ENCODE measurements at regions not wholly inside any gene's neighbourhood (a gene's known extent, or its start where the extent isn't known, plus 50 kb on each side); places are given as distances from the start of the nearest gene placed in this dataset.
"Not testable (repeated sequence)": the region's sequence is repeated elsewhere in the genome, so short reads cannot be mapped to it uniquely, and the experiment has no call there.

DNA sequence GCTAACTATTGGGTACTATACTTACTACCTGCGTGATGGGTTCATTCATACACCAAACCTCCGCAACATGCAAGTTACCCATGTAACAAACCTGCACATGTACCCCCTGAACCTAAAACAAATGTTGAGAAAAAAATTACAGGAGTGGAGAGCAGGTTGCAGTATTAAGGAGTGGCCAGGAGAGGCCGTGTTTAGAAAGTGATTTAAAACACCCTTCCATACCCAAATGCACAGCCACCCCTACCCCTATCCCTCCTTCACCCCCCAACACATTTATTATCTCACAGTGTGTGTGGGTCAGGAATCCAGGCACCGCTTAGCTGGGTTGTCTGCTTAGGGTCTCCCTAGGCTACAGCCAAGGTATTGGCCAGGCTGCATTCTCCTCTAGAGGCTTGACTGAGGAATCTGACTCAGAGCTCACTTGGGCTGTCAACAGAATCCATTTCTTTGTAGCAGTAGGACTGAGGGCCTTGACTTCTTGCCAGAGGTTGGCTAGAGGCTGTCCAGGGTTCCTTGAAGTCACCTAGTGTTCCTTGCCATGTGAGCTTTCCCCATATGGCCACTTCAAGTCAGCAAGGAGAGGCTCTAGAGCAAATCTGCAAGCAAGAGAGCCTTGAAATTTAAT lies 115.3 kb upstream of the NBPF8 start:
- TF ChIP-seq POLR2A (IDR thresholded peaks at IDR 0.05); EP300 (IDR thresholded peaks at IDR 0.05; ENCODE audit: low read depth): not testable (repeated sequence)
- TF ChIP-seq, protein P1, sequence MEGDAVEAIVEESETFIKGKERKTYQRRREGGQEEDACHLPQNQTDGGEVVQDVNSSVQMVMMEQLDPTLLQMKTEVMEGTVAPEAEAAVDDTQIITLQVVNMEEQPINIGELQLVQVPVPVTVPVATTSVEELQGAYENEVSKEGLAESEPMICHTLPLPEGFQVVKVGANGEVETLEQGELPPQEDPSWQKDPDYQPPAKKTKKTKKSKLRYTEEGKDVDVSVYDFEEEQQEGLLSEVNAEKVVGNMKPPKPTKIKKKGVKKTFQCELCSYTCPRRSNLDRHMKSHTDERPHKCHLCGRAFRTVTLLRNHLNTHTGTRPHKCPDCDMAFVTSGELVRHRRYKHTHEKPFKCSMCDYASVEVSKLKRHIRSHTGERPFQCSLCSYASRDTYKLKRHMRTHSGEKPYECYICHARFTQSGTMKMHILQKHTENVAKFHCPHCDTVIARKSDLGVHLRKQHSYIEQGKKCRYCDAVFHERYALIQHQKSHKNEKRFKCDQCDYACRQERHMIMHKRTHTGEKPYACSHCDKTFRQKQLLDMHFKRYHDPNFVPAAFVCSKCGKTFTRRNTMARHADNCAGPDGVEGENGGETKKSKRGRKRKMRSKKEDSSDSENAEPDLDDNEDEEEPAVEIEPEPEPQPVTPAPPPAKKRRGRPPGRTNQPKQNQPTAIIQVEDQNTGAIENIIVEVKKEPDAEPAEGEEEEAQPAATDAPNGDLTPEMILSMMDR (IDR thresholded peaks at IDR 0.05), result not testable (repeated sequence)
